Neural progenitor cell (in vitro differentiated cells): ENCODE measurements at regions not wholly inside any gene's neighbourhood (a gene's known extent, or its start where the extent isn't known, plus 50 kb on each side); places are given as distances from the start of the nearest gene placed in this dataset.

Experiments
- EZH2phosphoT487 ChIP-seq: fragments of 200-600 bp; sonication (generic); IDR thresholded peaks from 2 replicates; pipeline ENCODE4 v1.6.1; 2017; ENCODE audit warnings: antibody characterized with exemption
- TF ChIP-seq, protein P1 (sequence below): fragments of 200-600 bp; sonication (generic); IDR thresholded peaks from 2 replicates; pipeline ENCODE4 v1.5.1; 2017; ENCODE audit warnings: antibody characterized with exemption, mild to moderate bottlenecking

- TF ChIP-seq, protein P1, sequence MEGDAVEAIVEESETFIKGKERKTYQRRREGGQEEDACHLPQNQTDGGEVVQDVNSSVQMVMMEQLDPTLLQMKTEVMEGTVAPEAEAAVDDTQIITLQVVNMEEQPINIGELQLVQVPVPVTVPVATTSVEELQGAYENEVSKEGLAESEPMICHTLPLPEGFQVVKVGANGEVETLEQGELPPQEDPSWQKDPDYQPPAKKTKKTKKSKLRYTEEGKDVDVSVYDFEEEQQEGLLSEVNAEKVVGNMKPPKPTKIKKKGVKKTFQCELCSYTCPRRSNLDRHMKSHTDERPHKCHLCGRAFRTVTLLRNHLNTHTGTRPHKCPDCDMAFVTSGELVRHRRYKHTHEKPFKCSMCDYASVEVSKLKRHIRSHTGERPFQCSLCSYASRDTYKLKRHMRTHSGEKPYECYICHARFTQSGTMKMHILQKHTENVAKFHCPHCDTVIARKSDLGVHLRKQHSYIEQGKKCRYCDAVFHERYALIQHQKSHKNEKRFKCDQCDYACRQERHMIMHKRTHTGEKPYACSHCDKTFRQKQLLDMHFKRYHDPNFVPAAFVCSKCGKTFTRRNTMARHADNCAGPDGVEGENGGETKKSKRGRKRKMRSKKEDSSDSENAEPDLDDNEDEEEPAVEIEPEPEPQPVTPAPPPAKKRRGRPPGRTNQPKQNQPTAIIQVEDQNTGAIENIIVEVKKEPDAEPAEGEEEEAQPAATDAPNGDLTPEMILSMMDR = no peak
- no peak for TF ChIP-seq EZH2phosphoT487
Measured at GRCh38 chr2:106339132-106339531, 129.1 kb downstream of the RGPD3 start.
